ENCODE measurements at regions not wholly inside any gene's neighbourhood (a gene's known extent, or its start where the extent isn't known, plus 50 kb on each side); places are given as distances from the start of the nearest gene placed in this dataset.
A peak's percentile ranks its signal among the peaks of the same experiment; 100 is the strongest.
"Not testable (repeated sequence)": the region's sequence is repeated elsewhere in the genome, so short reads cannot be mapped to it uniquely, and the experiment has no call there.

GRCh38 chr3:8020047-8020841 is 481.4 kb upstream of the LMCD1 start:
- no peak for FAIRE-seq

GRCh38 chr3:8027954-8028353 is 473.7 kb upstream of the LMCD1 start:
- FAIRE-seq = no peak

- FAIRE-seq = no peak
Observed at GRCh38 chr3:8050283-8050682, 451.3 kb upstream of the LMCD1 start.

GRCh38 chr3:8052659-8053058 is 449.0 kb upstream of the LMCD1 start:
- FAIRE-seq = no peak

GRCh38 chr3:8068135-8068534 is 433.5 kb upstream of the LMCD1 start:
- not testable (repeated sequence) for FAIRE-seq

DNA sequence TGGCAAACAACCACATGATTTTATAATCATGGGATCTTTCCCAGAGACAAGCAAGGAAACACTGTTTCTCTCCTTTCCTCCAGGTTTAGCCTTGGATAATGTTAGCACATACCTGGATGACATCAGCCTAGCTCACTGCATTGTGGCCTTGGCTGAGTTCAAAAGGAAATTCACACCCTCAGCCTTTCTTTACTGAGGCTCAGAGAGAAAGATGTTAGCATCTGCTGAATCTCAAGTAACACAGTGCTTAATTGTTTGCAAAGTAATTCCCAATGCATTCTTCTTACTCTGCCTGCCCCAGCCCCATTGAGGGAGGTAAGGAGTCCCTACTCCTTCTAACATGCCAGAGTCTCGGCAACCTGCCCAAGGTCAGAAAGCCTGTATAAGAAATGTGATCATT is 432.2 kb upstream of the LMCD1 start:
- no peak for FAIRE-seq

- FAIRE-seq = no peak
Observed at GRCh38 chr3:8070011-8070410, 431.6 kb upstream of the LMCD1 start.

DNA sequence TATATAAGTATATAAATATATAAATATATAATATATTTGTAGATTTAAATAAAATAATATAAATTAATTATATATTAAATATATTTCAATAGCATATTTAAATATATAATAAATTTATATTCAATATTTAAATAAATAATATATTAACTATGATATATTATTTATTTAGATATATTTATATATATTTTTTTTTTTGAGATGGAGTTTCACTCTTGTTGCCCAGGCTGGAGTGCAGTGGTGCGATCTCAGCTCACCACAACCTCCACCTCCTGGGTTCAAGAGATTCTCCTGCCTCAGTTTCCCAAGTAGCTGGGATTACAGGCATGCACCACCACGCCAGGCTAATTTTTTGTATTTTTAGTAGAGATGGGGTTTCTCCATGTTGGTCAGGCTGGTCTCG is 426.9 kb upstream of the LMCD1 start:
- FAIRE-seq = not testable (repeated sequence)

DNA sequence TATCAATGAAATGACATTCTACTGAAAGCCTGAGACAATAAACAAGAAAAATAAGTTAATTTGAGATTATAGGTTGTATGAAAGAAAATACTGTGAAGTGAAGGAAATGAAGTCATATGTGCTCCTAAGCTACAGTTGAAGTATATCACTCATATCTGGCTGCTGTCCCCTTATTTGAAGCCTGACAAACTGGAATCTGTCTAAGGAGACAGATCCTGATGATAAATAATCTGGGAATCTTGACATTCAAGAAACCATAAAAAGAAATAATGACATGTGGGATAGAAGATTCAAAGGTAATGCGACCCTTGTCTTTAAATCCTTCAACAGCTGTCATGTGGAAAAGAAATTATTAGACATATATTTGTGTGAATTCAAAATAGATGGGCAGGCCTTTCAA is 424.5 kb upstream of the LMCD1 start:
- no peak for FAIRE-seq

DNA sequence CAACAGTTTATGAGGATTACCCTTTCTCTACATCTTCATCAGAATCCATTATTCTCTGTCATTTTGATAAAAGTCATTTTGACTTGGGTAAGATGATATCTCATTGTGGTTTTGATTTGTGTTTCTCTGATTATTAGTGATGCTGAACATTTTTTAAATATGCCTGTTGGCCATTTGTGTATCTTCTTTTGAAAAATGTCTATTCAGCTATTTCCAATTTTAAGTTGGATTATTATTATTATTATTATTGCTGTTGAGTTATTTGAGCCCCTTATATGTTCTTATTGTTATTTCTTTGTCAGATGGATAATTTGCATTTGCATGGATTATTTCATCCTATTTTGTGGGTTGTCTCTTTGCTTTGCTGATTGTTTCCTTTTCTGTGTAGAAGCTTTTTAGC is 421.2 kb upstream of the LMCD1 start:
- no peak for FAIRE-seq

DNA sequence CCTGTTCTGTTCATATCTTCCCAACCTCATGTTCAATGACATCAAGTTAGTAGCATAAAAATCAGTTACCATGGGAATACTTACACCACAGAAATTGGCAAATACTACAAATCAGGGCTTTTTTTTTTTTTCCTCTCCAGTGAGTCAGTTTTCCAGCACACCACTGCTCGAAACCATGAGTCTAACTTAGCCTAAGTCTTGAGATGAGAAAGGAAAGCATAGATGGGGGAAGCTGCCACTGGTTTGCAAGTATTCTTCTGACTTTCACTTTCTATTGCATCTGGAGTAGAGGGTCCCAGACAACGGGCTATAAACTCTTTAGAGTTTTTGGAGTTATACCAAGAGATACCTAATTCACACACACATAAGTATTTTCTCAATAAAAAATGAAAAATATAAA is 416.1 kb upstream of the LMCD1 start:
- no peak for FAIRE-seq

- no peak for FAIRE-seq
Observed at GRCh38 chr3:8087951-8088350, 413.7 kb upstream of the LMCD1 start.

DNA sequence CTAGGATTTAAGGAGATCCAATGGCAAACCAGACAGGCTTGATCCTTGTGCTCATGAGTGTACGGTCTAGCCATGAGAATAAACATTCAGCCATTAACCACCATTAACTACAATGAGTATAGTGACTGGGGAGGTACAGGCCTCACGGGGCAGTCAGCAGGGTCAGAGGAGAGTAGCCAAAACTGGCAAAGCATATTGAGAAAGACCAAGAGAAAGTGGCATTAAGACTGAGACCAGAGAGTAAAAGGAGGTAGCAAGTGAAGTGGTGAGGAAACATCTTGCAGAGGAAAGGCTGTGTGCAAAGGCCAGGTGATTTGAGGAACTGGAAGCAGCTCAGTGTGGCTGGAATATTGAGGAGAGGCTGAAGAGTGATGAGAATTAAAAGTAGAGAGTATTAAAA is 407.2 kb upstream of the LMCD1 start:
- no peak for FAIRE-seq

DNA sequence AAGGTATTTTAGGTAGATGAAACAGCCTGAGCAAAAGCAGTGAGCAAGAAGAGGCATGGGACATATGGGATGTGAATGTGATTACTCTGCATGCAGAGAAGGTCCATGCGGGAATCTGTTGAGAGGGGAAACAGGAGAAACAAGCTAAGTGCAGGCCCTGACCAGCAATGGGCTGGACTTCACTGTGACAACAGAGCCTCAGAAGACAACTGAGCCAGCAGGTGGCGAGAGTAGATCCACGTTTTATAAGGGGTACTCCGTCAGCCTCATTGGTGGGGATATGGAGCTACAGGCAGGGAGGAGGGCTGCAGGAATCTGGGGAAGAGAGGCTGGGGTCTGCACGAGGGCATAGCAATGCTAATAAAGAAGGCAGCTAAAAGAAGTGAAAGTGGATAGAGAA is 405.9 kb upstream of the LMCD1 start:
- no peak for FAIRE-seq

DNA sequence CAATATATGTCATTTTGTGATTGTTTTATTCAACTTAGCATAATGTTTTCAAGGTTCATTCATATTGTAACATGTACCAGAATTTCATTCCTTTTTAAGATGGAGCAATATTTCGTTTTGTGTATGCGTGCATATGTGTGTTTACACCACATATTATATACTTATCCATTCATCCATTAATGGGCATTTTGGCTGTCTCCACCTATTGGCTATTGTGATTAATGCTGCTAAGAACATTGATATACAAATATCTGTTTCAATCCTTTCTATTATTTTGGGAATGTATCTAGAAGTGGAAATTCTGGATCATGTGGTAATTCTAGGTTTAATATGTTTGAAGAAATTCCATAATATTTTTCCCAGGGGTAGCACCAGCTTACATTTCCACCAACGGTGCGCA is 403.9 kb upstream of the LMCD1 start:
- no peak for FAIRE-seq

GRCh38 chr3:8103954-8104353 is 397.7 kb upstream of the LMCD1 start:
- FAIRE-seq = no peak

DNA sequence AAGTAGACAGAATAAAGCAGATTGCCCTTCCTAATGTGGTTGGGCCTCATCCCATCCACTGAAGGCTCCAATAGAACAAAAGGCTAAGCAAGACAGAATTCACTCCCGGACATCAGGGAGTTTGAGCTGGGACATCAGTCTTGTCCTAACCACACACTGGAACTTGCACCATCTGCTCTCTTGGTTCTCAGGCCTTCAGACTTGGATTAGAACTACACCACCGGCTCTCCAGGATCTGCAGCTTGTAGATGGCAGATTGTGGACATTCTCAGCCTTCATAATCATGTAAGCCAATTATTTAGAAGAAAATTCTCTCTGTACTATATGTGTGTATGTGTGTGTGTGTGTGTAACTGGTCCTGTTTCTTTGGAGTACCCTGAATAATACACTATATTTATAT is 394.7 kb upstream of the LMCD1 start:
- FAIRE-seq = no peak

GRCh38 chr3:8110966-8111798 is 390.4 kb upstream of the LMCD1 start:
- peak; percentile 62 for FAIRE-seq

GRCh38 chr3:8112587-8112986 is 389.0 kb upstream of the LMCD1 start:
- FAIRE-seq = no peak

DNA sequence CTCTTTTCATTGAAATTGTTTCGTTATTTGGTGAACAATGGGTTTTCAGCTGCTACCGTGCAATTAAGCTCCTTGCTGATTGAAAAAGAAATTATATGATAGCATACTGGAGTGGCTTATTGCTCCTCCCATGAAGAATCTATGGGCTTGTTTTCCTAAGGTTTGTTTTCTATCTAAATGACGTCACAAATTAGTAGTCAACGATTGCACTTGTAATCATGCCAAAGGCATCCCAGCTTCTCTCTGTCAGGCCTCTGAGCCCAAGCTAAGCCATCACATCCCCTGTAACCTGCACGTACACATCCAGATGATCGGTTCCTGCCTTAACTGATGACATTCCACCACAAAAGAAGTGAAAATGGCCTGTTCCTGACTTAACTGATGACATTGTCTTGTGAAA is 388.0 kb upstream of the LMCD1 start:
- FAIRE-seq = no peak

DNA sequence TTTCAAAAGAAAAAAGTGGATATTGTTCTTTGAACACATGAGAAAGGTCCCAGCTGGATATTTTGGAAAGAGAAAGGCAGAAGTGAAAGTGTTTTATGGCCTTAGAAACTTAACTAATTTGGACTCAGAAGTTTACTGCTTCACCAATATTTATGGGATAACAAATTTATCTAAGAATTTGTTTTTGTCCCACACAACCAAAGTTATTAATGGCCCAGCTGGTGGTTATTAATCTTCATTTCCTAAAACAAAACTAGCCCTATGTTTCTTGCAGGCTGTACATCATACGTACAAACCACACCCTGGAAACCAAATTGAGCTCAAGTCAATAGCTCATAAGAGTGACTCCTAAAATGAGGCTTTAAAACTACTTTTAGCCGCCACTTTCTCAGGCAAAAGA is 372.9 kb upstream of the LMCD1 start:
- FAIRE-seq = no peak

DNA sequence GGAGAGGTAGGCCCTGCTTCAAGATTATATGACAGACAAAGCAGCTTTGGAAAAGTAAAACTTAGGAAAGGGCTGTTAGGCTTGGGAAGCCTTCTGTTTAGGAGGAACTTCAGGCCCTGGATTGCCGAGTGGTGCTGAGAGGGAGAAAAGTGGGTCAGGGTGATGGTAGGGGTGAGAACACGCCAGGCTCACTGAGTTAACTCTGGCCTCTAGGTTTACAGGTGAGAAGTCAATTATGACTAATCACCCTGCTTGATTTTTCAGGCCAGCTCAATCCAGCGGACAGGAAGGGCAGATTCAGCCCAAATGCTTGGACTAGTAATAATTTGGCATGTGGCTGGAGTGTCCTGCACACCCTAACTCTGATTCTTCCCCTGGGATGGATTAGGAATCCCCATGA is 365.1 kb upstream of the LMCD1 start:
- no peak for FAIRE-seq

DNA sequence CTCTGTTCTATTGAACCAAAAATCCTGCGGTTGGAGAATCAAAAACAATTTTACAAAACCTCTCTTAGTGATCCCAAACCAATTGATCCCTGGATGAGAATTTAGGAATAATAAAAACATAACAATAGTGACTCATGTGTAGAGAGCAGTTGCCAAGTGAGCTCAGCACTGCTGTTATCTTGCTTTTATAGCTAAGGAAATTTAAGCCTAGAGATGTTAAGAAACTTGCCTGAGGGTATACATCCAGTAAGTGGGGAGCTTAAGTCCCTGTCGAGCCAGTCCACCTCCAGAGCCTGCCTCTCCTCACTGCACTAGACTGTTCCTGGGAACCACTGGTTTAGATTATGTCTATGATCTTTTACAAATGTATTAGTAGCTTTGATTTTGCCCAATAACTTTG is 358.4 kb upstream of the LMCD1 start:
- no peak for FAIRE-seq

GRCh38 chr3:8145661-8146060 is 356.0 kb upstream of the LMCD1 start:
- FAIRE-seq = no peak
